ENCODE measurements at regions not wholly inside any gene's neighbourhood (a gene's known extent, or its start where the extent isn't known, plus 50 kb on each side); places are given as distances from the start of the nearest gene placed in this dataset.

GRCh38 chr18:22663378-22663777, 245.7 kb upstream of the CTAGE1 start:
- TF ChIP-seq CTCF (IDR thresholded peaks at IDR 0.05; ENCODE audit: low read depth, low read length, missing control alignments): no peak
- DNase-seq (ENCODE audit: low read depth): no peak
- no peak overlapping the region for H3K4me3 ChIP-seq (ENCODE audit: low read depth, low read length)

- TF ChIP-seq CTCF (IDR thresholded peaks at IDR 0.05; ENCODE audit: low read depth, low read length, missing control alignments): no peak
- H3K4me3 ChIP-seq (ENCODE audit: low read depth, low read length): no peak overlapping the region
- no peak for DNase-seq (ENCODE audit: low read depth)
Measured at GRCh38 chr18:22666411-22666940, 248.8 kb upstream of the CTAGE1 start.

GRCh38 chr18:22667156-22667555, 249.4 kb upstream of the CTAGE1 start:
- no peak overlapping the region for H3K4me3 ChIP-seq (ENCODE audit: low read depth, low read length)
- no peak for DNase-seq (ENCODE audit: low read depth)
- no peak for TF ChIP-seq CTCF (IDR thresholded peaks at IDR 0.05; ENCODE audit: low read depth, low read length, missing control alignments)

- no peak for DNase-seq (ENCODE audit: low read depth)
- no peak overlapping the region for H3K4me3 ChIP-seq (ENCODE audit: low read depth, low read length)
- no peak for TF ChIP-seq CTCF (IDR thresholded peaks at IDR 0.05; ENCODE audit: low read depth, low read length, missing control alignments)
Measured at GRCh38 chr18:22667616-22668422, 250.1 kb upstream of the CTAGE1 start.

- no peak overlapping the region for H3K4me3 ChIP-seq (ENCODE audit: low read depth, low read length)
- no peak for DNase-seq (ENCODE audit: low read depth)
- no peak for TF ChIP-seq CTCF (IDR thresholded peaks at IDR 0.05; ENCODE audit: low read depth, low read length, missing control alignments)
Measured at GRCh38 chr18:22668496-22668895, 250.8 kb upstream of the CTAGE1 start.

GRCh38 chr18:22670914-22671313, 253.2 kb upstream of the CTAGE1 start:
- DNase-seq (ENCODE audit: low read depth): no peak
- TF ChIP-seq CTCF (IDR thresholded peaks at IDR 0.05; ENCODE audit: low read depth, low read length, missing control alignments): no peak

More at GRCh38 chr18:22670914-22671313, 253.2 kb upstream of the CTAGE1 start:
- H3K4me3 ChIP-seq (ENCODE audit: low read depth, low read length): no peak overlapping the region

Measured in GM12864 (cell line).